H1 (cell line): ENCODE measurements at regions not wholly inside any gene's neighbourhood (a gene's known extent, or its start where the extent isn't known, plus 50 kb on each side); places are given as distances from the start of the nearest gene placed in this dataset.

Source experiments
- CTCF ChIA-PET: fragments of 300-600 bp; sonication (Branson Sonifier 250); formaldehyde crosslinking; loops from one replicate; lab custom pipeline; 2021; ENCODE audit not compliant: partially characterized antibody; lab: Charles Lee
- POLR2A ChIA-PET: fragments of 300-600 bp; sonication (Branson Sonifier 250); formaldehyde crosslinking; loops from one replicate; lab custom pipeline; 2021; ENCODE audit warnings: inconsistent platforms; ENCODE audit not compliant: partially characterized antibody; lab: Charles Lee
- DNase-seq, 2 experiments: peaks; one replicate each; pipeline versions ENCODE4 v3.0.0 to v3.0.0-alpha.2; 2010 to 2022; ENCODE audit warnings: low spot score in 2 of 2, low read depth in 1 of 2, mixed read lengths in 1 of 2
- FAIRE-seq: peaks from 2 replicates; lab custom pipeline; 2011; peaks lifted over from hg19 to GRCh38; lab: Jason Lieb, UNC
- H2AFZ ChIP-seq: 2 replicates; pipeline ENCODE4 v1.8.1; 2012; ENCODE audit warnings: low read length, inconsistent platforms
- H2AK5ac ChIP-seq: 2 replicates; pipeline ENCODE4 v1.6.1; 2013; ENCODE audit warnings: low read depth, low read length
- H2BK120ac ChIP-seq: replicated peaks from 2 replicates; pipeline ENCODE3; 2013; ENCODE audit warnings: low read depth, low read length, inconsistent platforms
- H2BK12ac ChIP-seq: 2 replicates; pipeline ENCODE4 v1.6.1; 2013; ENCODE audit warnings: low read depth, low read length
- H2BK15ac ChIP-seq: 2 replicates; pipeline ENCODE4 v1.6.1; 2013; ENCODE audit warnings: low read length
- H2BK20ac ChIP-seq: 2 replicates; pipeline ENCODE4 v1.6.1; 2013; ENCODE audit warnings: low read length
- H2BK5ac ChIP-seq: 2 replicates; pipeline ENCODE4 v1.6.1; 2013; ENCODE audit warnings: low read depth, low read length
- H3K14ac ChIP-seq: 2 replicates; pipeline ENCODE4 v1.6.1; 2013; ENCODE audit warnings: inconsistent platforms; ENCODE audit not compliant: insufficient read length
- H3K18ac ChIP-seq: 2 replicates; pipeline ENCODE4 v1.6.1; 2013; ENCODE audit warnings: low read length; ENCODE audit errors: extremely low read depth
- H3K23ac ChIP-seq: 2 replicates; pipeline ENCODE4 v1.6.1; 2013; ENCODE audit warnings: inconsistent platforms; ENCODE audit not compliant: insufficient read length
- H3K23me2 ChIP-seq: 2 replicates; pipeline ENCODE4 v1.6.1; 2013; ENCODE audit warnings: low read depth, low read length
- H3K27ac ChIP-seq: 2 replicates; pipeline ENCODE4 v1.6.1; 2011; ENCODE audit warnings: low read depth, low read length, inconsistent platforms
- H3K27me3 ChIP-seq, 4 experiments: replicated peaks in 1 of 4; 1 replicate in 1 of 4; 2 replicates in 3 of 4; pipeline versions ENCODE4 v1.6.1 to v1.8.1; 2011 to 2013; ENCODE audit warnings: low read length in 3 of 4, mild to moderate bottlenecking in 3 of 4, inconsistent platforms in 2 of 4, mixed read lengths in 2 of 4, moderate library complexity in 1 of 4; ENCODE audit not compliant: control insufficient read depth in 3 of 4, insufficient read depth in 3 of 4; ENCODE audit errors: extremely low read depth in 1 of 4
- H3K36me3 ChIP-seq, 4 experiments: 2 replicates each; pipeline versions ENCODE4 v1.6.1 to v1.8.1; 2011 to 2013; ENCODE audit warnings: mild to moderate bottlenecking in 4 of 4, low read length in 3 of 4, moderate library complexity in 2 of 4, control low read depth in 1 of 4, inconsistent platforms in 1 of 4; ENCODE audit not compliant: insufficient read depth in 4 of 4, control insufficient read depth in 2 of 4
- H3K4ac ChIP-seq: replicated peaks from 2 replicates; pipeline ENCODE3; 2013; ENCODE audit warnings: low read length, low read depth, mixed read lengths, inconsistent platforms; ENCODE audit not compliant: insufficient read length
- H3K4me1 ChIP-seq, 4 experiments: replicated peaks in 1 of 4; 1 replicate in 1 of 4; 2 replicates in 3 of 4; pipeline versions ENCODE4 v1.6.1 to v1.8.1; 2011 to 2013; ENCODE audit warnings: low read length in 3 of 4, inconsistent platforms in 2 of 4, mixed read lengths in 1 of 4; ENCODE audit not compliant: insufficient read depth in 4 of 4, control insufficient read depth in 3 of 4
- H3K4me2 ChIP-seq, 2 experiments: 2 replicates each; pipeline versions ENCODE4 v1.6.1 to v1.8.1; 2011 to 2013; ENCODE audit warnings: low read depth in 2 of 2, low read length in 2 of 2, control low read depth in 1 of 2, inconsistent platforms in 1 of 2, mild to moderate bottlenecking in 1 of 2; ENCODE audit not compliant: insufficient read depth in 1 of 2
- H3K4me3 ChIP-seq, 4 experiments: fragments of 200-600, 300-600 bp in 1 of 4; sonication (generic), shearing (Covaris generic), sonication (Bioruptor Twin) in 1 of 4; 2 replicates each; pipeline versions ENCODE4 v1.5.1 to v1.8.1; 2011 to 2016; ENCODE audit warnings: low read length in 4 of 4, low read depth in 3 of 4, control low read depth in 2 of 4, inconsistent platforms in 2 of 4, mild to moderate bottlenecking in 2 of 4, mixed read lengths in 1 of 4, moderate library complexity in 1 of 4; ENCODE audit not compliant: insufficient read depth in 2 of 4; ENCODE audit errors: extremely low read depth in 1 of 4
- H3K56ac ChIP-seq: replicated peaks from 2 replicates; pipeline ENCODE3; 2013; ENCODE audit warnings: low read depth, mild to moderate bottlenecking, mixed read lengths, low read length, inconsistent platforms; ENCODE audit not compliant: insufficient read length
- H3K79me1 ChIP-seq: 2 replicates; pipeline ENCODE4 v1.6.1; 2013; ENCODE audit warnings: low read depth, low read length, control low read depth
- H3K79me2 ChIP-seq, 2 experiments: 2 replicates each; pipeline versions ENCODE4 v1.6.1 to v1.8.1; 2012 to 2013; ENCODE audit warnings: low read length in 2 of 2, mild to moderate bottlenecking in 2 of 2, inconsistent platforms in 1 of 2; ENCODE audit not compliant: insufficient read depth in 2 of 2, control insufficient read depth in 1 of 2
- H3K9ac ChIP-seq, 4 experiments: replicated peaks in 1 of 4; 1 replicate in 1 of 4; 2 replicates in 3 of 4; pipeline versions ENCODE4 v1.6.1 to v1.8.1; 2011 to 2013; ENCODE audit warnings: low read depth in 3 of 4, low read length in 3 of 4, control low read depth in 2 of 4, mild to moderate bottlenecking in 2 of 4, moderate library complexity in 2 of 4, inconsistent platforms in 1 of 4; ENCODE audit errors: extremely low read depth in 1 of 4
- H3K9me3 ChIP-seq, 2 experiments: 2 replicates each; pipeline versions ENCODE4 v1.6.1 to v1.8.1; 2012 to 2013; ENCODE audit warnings: mild to moderate bottlenecking in 2 of 2, moderate library complexity in 2 of 2, control low read depth in 1 of 2, inconsistent platforms in 1 of 2, low read depth in 1 of 2, low read length in 1 of 2, mixed read lengths in 1 of 2; ENCODE audit not compliant: insufficient read depth in 2 of 2
- H4K20me1 ChIP-seq, 2 experiments: replicated peaks in 1 of 2; 2 replicates each; pipeline versions ENCODE3 to v1.8.1; 2011 to 2013; ENCODE audit warnings: inconsistent platforms in 2 of 2, low read length in 2 of 2, mild to moderate bottlenecking in 1 of 2; ENCODE audit not compliant: insufficient read depth in 2 of 2, control insufficient read depth in 1 of 2
- H4K5ac ChIP-seq: 2 replicates; pipeline ENCODE4 v1.6.1; 2013; ENCODE audit warnings: low read length, low read depth, mixed read lengths, inconsistent platforms; ENCODE audit not compliant: insufficient read length
- H4K8ac ChIP-seq: 2 replicates; pipeline ENCODE4 v1.8.0; 2013; ENCODE audit warnings: mild to moderate bottlenecking, moderate library complexity, low read length, inconsistent platforms; ENCODE audit not compliant: insufficient read depth; ENCODE audit errors: extremely low read depth
- H4K91ac ChIP-seq: replicated peaks from 2 replicates; pipeline ENCODE3; 2013; ENCODE audit warnings: low read length, mixed read lengths, inconsistent platforms; ENCODE audit not compliant: insufficient read length
- CBX8 ChIP-seq: fragments of 300-800, 300-1000 bp; sonication (generic); IDR thresholded peaks from 2 replicates; pipeline ENCODE4 v1.7.1; 2016; ENCODE audit warnings: low read depth, low read length, borderline replicate concordance
- EGR1 ChIP-seq: IDR thresholded peaks from 2 replicates; pipeline ENCODE4 v1.6.1; 2011; ENCODE audit warnings: low read depth, low read length, borderline replicate concordance
- NRF1 ChIP-seq: IDR thresholded peaks from 2 replicates; pipeline ENCODE4 v1.6.1; 2011; ENCODE audit warnings: mild to moderate bottlenecking, low read depth, low read length, improper control_type of control experiment
- PHF8 ChIP-seq: fragments of 200-600 bp; sonication (generic); conservative IDR thresholded peaks from 2 replicates; pipeline ENCODE4 v1.7.1; 2012; ENCODE audit warnings: low read depth, mild to moderate bottlenecking, inconsistent platforms, low read length, moderate library complexity
- POU5F1 ChIP-seq: IDR thresholded peaks from 2 replicates; pipeline ENCODE4 v1.6.1; 2011; ENCODE audit warnings: low read depth, mild to moderate bottlenecking, low read length, moderate library complexity
- RAD21 ChIP-seq, 2 experiments: IDR thresholded peaks in 1 of 2; conservative IDR thresholded peaks in 1 of 2; 2 replicates each; pipeline ENCODE4 v1.6.1; 2011; ENCODE audit warnings: low read depth in 2 of 2, low read length in 2 of 2, improper control_type of control experiment in 1 of 2, inconsistent platforms in 1 of 2, mild to moderate bottlenecking in 1 of 2, moderate library complexity in 1 of 2
- SIN3A ChIP-seq, 2 experiments: IDR thresholded peaks in 1 of 2; conservative IDR thresholded peaks in 1 of 2; 2 replicates each; pipeline ENCODE4 v1.6.1; 2011 to 2012; ENCODE audit warnings: low read length in 2 of 2, improper control_type of control experiment in 1 of 2, low read depth in 1 of 2, mild to moderate bottlenecking in 1 of 2
- SIX5 ChIP-seq: IDR thresholded peaks from 2 replicates; pipeline ENCODE4 v1.6.1; 2011; ENCODE audit warnings: mild to moderate bottlenecking, low read depth, low read length
- SP4 ChIP-seq: IDR thresholded peaks from 2 replicates; pipeline ENCODE4 v1.6.1; 2012; ENCODE audit warnings: low read length, inconsistent platforms
- TBP ChIP-seq: IDR thresholded peaks from 2 replicates; pipeline ENCODE4 v1.6.1; 2011; ENCODE audit warnings: low read depth, low read length, improper control_type of control experiment
- TCF12 ChIP-seq: IDR thresholded peaks from 2 replicates; pipeline ENCODE4 v1.6.1; 2011; ENCODE audit warnings: low read depth, mild to moderate bottlenecking, low read length
- WGBS, 2 experiments: shearing (Covaris generic) in 1 of 2; methylation state at CpG; one replicate each; pipeline versions ENCODE4 v1.1.6 to v1.1.7; 2013 to 2015; ENCODE audit warnings: low lambda C conversion rate in 2 of 2, mixed read lengths in 2 of 2, inconsistent platforms in 1 of 2, low coverage in 1 of 2, missing lambda C conversion rate in 1 of 2; ENCODE audit not compliant: insufficient replicate concordance in 2 of 2, insufficient coverage in 1 of 2, insufficient read length in 1 of 2; ENCODE audit errors: extremely low coverage in 1 of 2, missing lambda C conversion rate in 1 of 2; 5-methylcytosine and 5-hydroxymethylcytosine counted together

GRCh38 chr11:71330996-71331395 lies 78.6 kb upstream of the SHANK2 start:
- Histone ChIP-seq H3K14ac (no peak overlapping the region), H2AFZ (no peak overlapping the region), H3K9ac (no peak overlapping the region), H3K4me3 (no peak overlapping the region), H2BK5ac (no peak overlapping the region), H3K56ac (no peak overlapping the region), H2BK20ac (no peak overlapping the region), H2BK12ac (no peak overlapping the region), H3K18ac (no peak overlapping the region), H2AK5ac (no peak overlapping the region), H2BK15ac (no peak overlapping the region), H3K27me3 (0 out of 7 replicates have a peak, but pooled peaks cover 0 to 3% (median 0%) of the 10 kb centered on the region in 4 experiments), H3K4me1 (no peaks in the 10 kb centered on the region), H4K5ac (no peak overlapping the region), H3K9me3 (peaks cover 33 to 39% of the 10 kb centered on the region in 2 experiments), H3K36me3 (no peaks in the 10 kb centered on the region), H4K91ac (no peak overlapping the region), H3K4me2 (no peak overlapping the region), H3K79me1 (no peaks in the 10 kb centered on the region), H4K8ac (no peak overlapping the region), H3K79me2 (no peaks in the 10 kb centered on the region), H3K4ac (no peak overlapping the region), H3K27ac (no peak overlapping the region), H4K20me1 (no peaks in the 10 kb centered on the region), H3K23me2 (no peaks in the 10 kb centered on the region), H2BK120ac (no peak overlapping the region), H3K23ac (no peak overlapping the region)
- ChIA-PET POLR2A (interaction anchor here (1.5 kb wide), 1 partner anchor 13 kb away, joined by 3 read pairs; no protein-coding TSS in a partner anchor), CTCF (interaction anchor here (0.6 kb wide), 1 partner anchor 37 kb away, joined by 3 read pairs; no protein-coding TSS in a partner anchor)
- FAIRE-seq (no peak), DNase-seq (no peak)
- WGBS, 2 experiments: 92% methylated on average over 3 of the region's 3 CpGs; no CpG with 5 or more reads in 1 of the 2 experiments
- TF ChIP-seq POU5F1 (no peak), TBP (no peak), NRF1 (no peak), SP4 (no peak), PHF8 (no peak), RAD21 (IDR thresholded peaks at IDR 0.05 in 1 of 2, conservative IDR thresholded peaks at IDR 0.05 in 1 of 2; ENCODE audit: low read depth in 2 of 2, low read length in 2 of 2) (no peak), SIX5 (no peak), EGR1 (no peak), TCF12 (no peak), CBX8 (no peak), SIN3A (conservative IDR thresholded peaks at IDR 0.05 in 1 of 2, IDR thresholded peaks at IDR 0.05 in 1 of 2; ENCODE audit: low read depth in 1 of 2, low read length in 2 of 2) (no peak)
